GM12878 (cell line): ENCODE measurements at regions not wholly inside any gene's neighbourhood (a gene's known extent, or its start where the extent isn't known, plus 50 kb on each side); places are given as distances from the start of the nearest gene placed in this dataset.
A peak's percentile ranks its signal among the peaks of the same experiment; 100 is the strongest.

Experiments
- ATAC-seq: fragments of 200-7000 bp; cut with Tn5 transposase; 3 replicates; pipeline ENCODE4 v1.9.1; 2020; ENCODE audit warnings: mild to moderate bottlenecking, moderate library complexity
- BruUV-seq: library from RNA; stranded (reverse); fragments of 400-500 nt; replicated peaks from 2 replicates; lab custom pipeline; 2021; lab: Mats Ljungman, UMichigan
- CTCF ChIA-PET: fragments of 300-600 bp; sonication (Branson Sonifier 250); formaldehyde crosslinking; extraction: SDS; loops from one replicate; lab custom pipeline; 2021; ENCODE audit warnings: inconsistent platforms; lab: Yijun Ruan, JAX
- POLR2A ChIA-PET: fragments of 350-600 bp; formaldehyde crosslinking; extraction: SDS; loops from one replicate; lab custom pipeline; 2021; ENCODE audit warnings: inconsistent platforms; lab: Charles Lee
- RAD21 ChIA-PET: fragments of 300-600 bp; sonication (Branson Sonifier 250); formaldehyde crosslinking; loops from one replicate; lab custom pipeline; 2023; ENCODE audit warnings: antibody characterized with exemption; ENCODE audit not compliant: unreplicated experiment; lab: Charles Lee
- SMC1A ChIA-PET: fragments of 300-600 bp; sonication (Branson Sonifier 250); formaldehyde crosslinking; loops from one replicate; lab custom pipeline; 2023; ENCODE audit not compliant: unreplicated experiment, uncharacterized antibody; lab: Charles Lee
- DNase-seq: peaks from one replicate; pipeline ENCODE4 v3.0.0-alpha.2; 2011; ENCODE audit warnings: low read depth, low spot score
- FAIRE-seq: peaks from 3 replicates; lab custom pipeline; 2011; peaks lifted over from hg19 to GRCh38; lab: Jason Lieb, UNC
- H2AFZ ChIP-seq: 2 replicates; pipeline ENCODE4 v1.6.0; 2011; ENCODE audit warnings: low read depth, low read length, control low read depth; ENCODE audit not compliant: control insufficient read depth
- H3K27ac ChIP-seq: 2 replicates; pipeline ENCODE4 v1.5.1; 2011; ENCODE audit warnings: control low read depth; ENCODE audit not compliant: control insufficient read depth, insufficient read depth
- H3K27me3 ChIP-seq, 2 experiments: replicated peaks in 1 of 2; 2 replicates each; pipeline versions ENCODE4 v1.6.0 to v1.6.1; 2011; ENCODE audit warnings: low read length in 1 of 2; ENCODE audit not compliant: control insufficient read depth in 2 of 2, insufficient read depth in 2 of 2
- H3K36me3 ChIP-seq, 2 experiments: 2 replicates each; pipeline ENCODE4 v1.5.1; 2011; ENCODE audit warnings: low read length in 1 of 2; ENCODE audit not compliant: control insufficient read depth in 2 of 2, insufficient read depth in 2 of 2
- H3K4me1 ChIP-seq: 2 replicates; pipeline ENCODE4 v1.6.1; 2011; ENCODE audit warnings: mild to moderate bottlenecking, low read length, moderate library complexity, mixed read lengths; ENCODE audit not compliant: control insufficient read depth, insufficient read depth
- H3K4me2 ChIP-seq: 2 replicates; pipeline ENCODE4 v1.6.0; 2011; ENCODE audit warnings: control low read depth; ENCODE audit not compliant: control insufficient read depth, insufficient read depth
- H3K4me3 ChIP-seq: fragments of 200-600 bp; sonication (generic); 2 replicates; pipeline ENCODE4 v1.5.1; 2016
- H3K79me2 ChIP-seq: 2 replicates; pipeline ENCODE4 v1.6.0; 2011; ENCODE audit warnings: low read length; ENCODE audit not compliant: control insufficient read depth, insufficient read depth
- H3K9ac ChIP-seq: 2 replicates; pipeline ENCODE4 v1.8.0; 2011; ENCODE audit warnings: low read length, control low read depth, mixed read lengths; ENCODE audit not compliant: control insufficient read depth, insufficient read depth
- H3K9me3 ChIP-seq: replicated peaks from 3 replicates; pipeline ENCODE4 v1.5.1; 2011; ENCODE audit warnings: mild to moderate bottlenecking, low read length; ENCODE audit not compliant: control insufficient read depth, insufficient read depth
- H4K20me1 ChIP-seq: 2 replicates; pipeline ENCODE4 v1.6.0; 2011; ENCODE audit not compliant: control insufficient read depth, insufficient read depth
- BMI1 ChIP-seq: fragments of 450-650 bp; IDR thresholded peaks from 2 replicates; pipeline ENCODE4 v1.6.1; 2016; ENCODE audit warnings: mild to moderate bottlenecking, moderate library complexity, borderline replicate concordance
- CTCF ChIP-seq, 3 experiments: IDR thresholded peaks in 2 of 3; conservative IDR thresholded peaks in 1 of 3; 2 replicates each; pipeline ENCODE4 v1.5.1; 2011; ENCODE audit warnings: low read depth in 3 of 3, low read length in 3 of 3, mild to moderate bottlenecking in 3 of 3, control low read depth in 2 of 3, moderate library complexity in 2 of 3, inconsistent platforms in 1 of 3, mixed read lengths in 1 of 3; ENCODE audit not compliant: control insufficient read depth in 2 of 3, insufficient read depth in 1 of 3; ENCODE audit errors: extremely low read depth in 1 of 3
- EGR1 ChIP-seq, 2 experiments: IDR thresholded peaks; 1 replicate in 1 of 2; 2 replicates in 1 of 2; pipeline ENCODE4 v1.6.1; 2011 to 2012; ENCODE audit warnings: low read depth in 2 of 2, low read length in 2 of 2, borderline replicate concordance in 1 of 2, mild to moderate bottlenecking in 1 of 2, moderate library complexity in 1 of 2
- ELK1 ChIP-seq: IDR thresholded peaks from 2 replicates; pipeline ENCODE4 v1.6.1; 2012; ENCODE audit warnings: low read depth, low read length, improper control_type of control experiment
- JUNB ChIP-seq: IDR thresholded peaks from 2 replicates; pipeline ENCODE4 v1.6.1; 2016; ENCODE audit warnings: antibody characterized with exemption, mild to moderate bottlenecking
- LARP7 ChIP-seq: fragments of 450-650 bp; IDR thresholded peaks from 2 replicates; pipeline ENCODE4 v1.6.1; 2017; ENCODE audit warnings: mild to moderate bottlenecking
- MLLT1 ChIP-seq: fragments of 450-650 bp; IDR thresholded peaks from 2 replicates; pipeline ENCODE4 v1.6.1; 2016; ENCODE audit warnings: mild to moderate bottlenecking
- NR2C2 ChIP-seq: IDR thresholded peaks from 2 replicates; pipeline ENCODE4 v1.6.1; 2011; ENCODE audit warnings: borderline replicate concordance, low read depth; ENCODE audit not compliant: control insufficient read depth, insufficient read length
- NRF1 ChIP-seq: conservative IDR thresholded peaks from 2 replicates; pipeline ENCODE4 v1.6.1; 2011; ENCODE audit warnings: mild to moderate bottlenecking, low read depth, low read length, improper control_type of control experiment
- REST ChIP-seq: IDR thresholded peaks from 2 replicates; pipeline ENCODE4 v1.6.1; 2012; ENCODE audit warnings: mild to moderate bottlenecking, low read depth, low read length
- STAT1 ChIP-seq: fragments of 450-650 bp; conservative IDR thresholded peaks from 2 replicates; pipeline ENCODE4 v1.6.1; 2014; ENCODE audit warnings: antibody characterized with exemption, mild to moderate bottlenecking
- SUZ12 ChIP-seq: fragments of 200-600 bp; sonication (generic); IDR thresholded peaks from one replicate; pipeline ENCODE4 v1.6.1; 2018; ENCODE audit warnings: antibody characterized with exemption, mild to moderate bottlenecking; ENCODE audit not compliant: unreplicated experiment
- TARDBP ChIP-seq: IDR thresholded peaks from 2 replicates; pipeline ENCODE4 v1.6.1; 2016; ENCODE audit warnings: borderline replicate concordance
- YBX1 ChIP-seq: fragments of 450-650 bp; IDR thresholded peaks from 2 replicates; pipeline ENCODE4 v1.6.1; 2016; ENCODE audit warnings: antibody characterized with exemption
- WGBS: methylation state at CpG from one replicate; pipeline ENCODE4 v1.1.6; 2016; ENCODE audit warnings: low lambda C conversion rate; ENCODE audit not compliant: insufficient replicate concordance, insufficient coverage; ENCODE audit errors: missing lambda C conversion rate; 5-methylcytosine and 5-hydroxymethylcytosine counted together
- in situ Hi-C: fragments of 300-500 bp; cut with MboI; formaldehyde crosslinking; loops from 9 replicates; pipeline ENCODE4 v1.14.3; 2018; ENCODE audit warnings: mixed read lengths
- intact Hi-C: fragments of 100-400 bp; cut with micrococcal nuclease; formaldehyde crosslinking; loops from one replicate; pipeline ENCODE4 v1.14.2; 2022; ENCODE audit not compliant: unreplicated experiment

- TF ChIP-seq MLLT1 = 0 out of 2 replicates have a peak, but pooled peaks have one; percentile 52
These were observed 106.8 kb downstream of the CRYAA start (continued) for GRCh38 chr21:43275421-43276211.

- no peaks in the 10 kb centered on the region for H3K79me2 ChIP-seq
- H3K4me2 ChIP-seq = no peak overlapping the region
- BruUV-seq = no TSS peak
- in situ Hi-C loops = no loop called here
- H3K36me3 ChIP-seq = no peaks in the 10 kb centered on the region
- SMC1A ChIA-PET = interaction anchor here (1.0 to 1.4 kb wide), 2 partner anchors 64 to 78 kb away, joined by 3 to 6 read pairs; no protein-coding TSS in a partner anchor
- H3K27ac ChIP-seq = no peak overlapping the region
- CTCF ChIA-PET = no interaction called here
- ATAC-seq = no peak
- H4K20me1 ChIP-seq = no peaks in the 10 kb centered on the region
- 43% methylated on average over 6 of the region's 6 CpGs for WGBS
- no peaks in the 10 kb centered on the region; a peak in 2 of 4 replicates for H3K27me3 ChIP-seq
- no peak for FAIRE-seq
- H3K4me1 ChIP-seq = 0 out of 2 replicates have a peak, but pooled peaks cover 3% of the 10 kb centered on the region
- intact Hi-C loops = no loop called here
- no peak overlapping the region for H3K9ac ChIP-seq
- POLR2A ChIA-PET = interaction anchor here (0.7 kb wide), 1 partner anchor 79 kb away, joined by 5 read pairs; no protein-coding TSS in a partner anchor
- H3K4me3 ChIP-seq = no peak overlapping the region
- H2AFZ ChIP-seq = no peak overlapping the region
- H3K9me3 ChIP-seq = no peaks in the 10 kb centered on the region
- DNase-seq = no peak
- RAD21 ChIA-PET = interaction anchor here (1.0 to 1.1 kb wide), 3 partner anchors 13 to 78 kb away, joined by 3 read pairs; no protein-coding TSS in a partner anchor
- TF ChIP-seq JUNB (no peak), STAT1 (no peak), BMI1 (no peak), YBX1 (no peak), LARP7 (no peak), ELK1 (no peak), REST (no peak), NR2C2 (no peak), NRF1 (no peak), TARDBP (no peak), CTCF (IDR thresholded peaks at IDR 0.05 in 2 of 3, conservative IDR thresholded peaks at IDR 0.05 in 1 of 3; ENCODE audit: control insufficient read depth in 2 of 3, extremely low read depth in 1 of 3, insufficient read depth in 1 of 3, low read depth in 3 of 3, low read length in 3 of 3) (no peak), EGR1 (IDR thresholded peaks at IDR 0.05; ENCODE audit: borderline replicate concordance in 1 of 2, low read depth in 2 of 2, low read length in 2 of 2) (no peak), SUZ12 (no peak)
These were observed 106.1 kb downstream of the CRYAA start for GRCh38 chr21:43274946-43275310.
